ENCODE measurements at regions not wholly inside any gene's neighbourhood (a gene's known extent, or its start where the extent isn't known, plus 50 kb on each side); places are given as distances from the start of the nearest gene placed in this dataset.

GRCh38 chr1:101431956-101432510 is 195.2 kb downstream of the S1PR1 start:
- TF ChIP-seq, protein P1, sequence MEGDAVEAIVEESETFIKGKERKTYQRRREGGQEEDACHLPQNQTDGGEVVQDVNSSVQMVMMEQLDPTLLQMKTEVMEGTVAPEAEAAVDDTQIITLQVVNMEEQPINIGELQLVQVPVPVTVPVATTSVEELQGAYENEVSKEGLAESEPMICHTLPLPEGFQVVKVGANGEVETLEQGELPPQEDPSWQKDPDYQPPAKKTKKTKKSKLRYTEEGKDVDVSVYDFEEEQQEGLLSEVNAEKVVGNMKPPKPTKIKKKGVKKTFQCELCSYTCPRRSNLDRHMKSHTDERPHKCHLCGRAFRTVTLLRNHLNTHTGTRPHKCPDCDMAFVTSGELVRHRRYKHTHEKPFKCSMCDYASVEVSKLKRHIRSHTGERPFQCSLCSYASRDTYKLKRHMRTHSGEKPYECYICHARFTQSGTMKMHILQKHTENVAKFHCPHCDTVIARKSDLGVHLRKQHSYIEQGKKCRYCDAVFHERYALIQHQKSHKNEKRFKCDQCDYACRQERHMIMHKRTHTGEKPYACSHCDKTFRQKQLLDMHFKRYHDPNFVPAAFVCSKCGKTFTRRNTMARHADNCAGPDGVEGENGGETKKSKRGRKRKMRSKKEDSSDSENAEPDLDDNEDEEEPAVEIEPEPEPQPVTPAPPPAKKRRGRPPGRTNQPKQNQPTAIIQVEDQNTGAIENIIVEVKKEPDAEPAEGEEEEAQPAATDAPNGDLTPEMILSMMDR (IDR thresholded peaks at IDR 0.05) = no peak
- TF ChIP-seq POLR2A (IDR thresholded peaks at IDR 0.05) = no peak
